ENCODE measurements at regions not wholly inside any gene's neighbourhood (a gene's known extent, or its start where the extent isn't known, plus 50 kb on each side); places are given as distances from the start of the nearest gene placed in this dataset.

- TF ChIP-seq CTCF (IDR thresholded peaks at IDR 0.05; ENCODE audit: low read depth, low read length) = no peak
- H3K4me3 ChIP-seq (ENCODE audit: low read depth, low read length) = no peak overlapping the region
- no peak for DNase-seq (ENCODE audit: low read depth, low spot score)
- in situ Hi-C loops (cut with HindIII; ENCODE audit: low sequenced_read_pairs) = no loop called here
These were observed 186.9 kb upstream of the ECI2 start for GRCh38 chr6:4322134-4322845.

- TF ChIP-seq CTCF (IDR thresholded peaks at IDR 0.05; ENCODE audit: low read depth, low read length) = no peak
- no peak overlapping the region for H3K4me3 ChIP-seq (ENCODE audit: low read depth, low read length)
- in situ Hi-C loops (cut with HindIII; ENCODE audit: low sequenced_read_pairs) = no loop called here
- peak; percentile 82 for DNase-seq (ENCODE audit: low read depth, low spot score)
These were observed 185.5 kb upstream of the ECI2 start for GRCh38 chr6:4320860-4321259.

GRCh38 chr6:4319981-4320683 lies 184.8 kb upstream of the ECI2 start:
- peak; percentile 36 for DNase-seq (ENCODE audit: low read depth, low spot score)

GRCh38 chr6:4318321-4318720 lies 182.9 kb upstream of the ECI2 start:
- no peak overlapping the region for H3K4me3 ChIP-seq (ENCODE audit: low read depth, low read length)
- no peak for DNase-seq (ENCODE audit: low read depth, low spot score)
- TF ChIP-seq CTCF (IDR thresholded peaks at IDR 0.05; ENCODE audit: low read depth, low read length) = no peak
- in situ Hi-C loops (cut with HindIII; ENCODE audit: low sequenced_read_pairs) = no loop called here

More at GRCh38 chr6:4319981-4320683, 184.8 kb upstream of the ECI2 start:
- in situ Hi-C loops (cut with HindIII; ENCODE audit: low sequenced_read_pairs) = no loop called here
- TF ChIP-seq CTCF (IDR thresholded peaks at IDR 0.05; ENCODE audit: low read depth, low read length) = no peak
- no peak overlapping the region for H3K4me3 ChIP-seq (ENCODE audit: low read depth, low read length)

- TF ChIP-seq CTCF (IDR thresholded peaks at IDR 0.05; ENCODE audit: low read depth, low read length) = no peak
- peak; percentile 70 for DNase-seq (ENCODE audit: low read depth, low spot score)
- in situ Hi-C loops (cut with HindIII; ENCODE audit: low sequenced_read_pairs) = no loop called here
- no peak overlapping the region for H3K4me3 ChIP-seq (ENCODE audit: low read depth, low read length)
These were observed 181.6 kb upstream of the ECI2 start for GRCh38 chr6:4316867-4317400.

GRCh38 chr6:4314201-4314707 lies 178.9 kb upstream of the ECI2 start:
- in situ Hi-C loops (cut with HindIII; ENCODE audit: low sequenced_read_pairs) = no loop called here
- DNase-seq (ENCODE audit: low read depth, low spot score) = no peak

More at GRCh38 chr6:4314201-4314707, 178.9 kb upstream of the ECI2 start:
- H3K4me3 ChIP-seq (ENCODE audit: low read depth, low read length) = no peak overlapping the region
- no peak for TF ChIP-seq CTCF (IDR thresholded peaks at IDR 0.05; ENCODE audit: low read depth, low read length)
